ENCODE measurements at regions not wholly inside any gene's neighbourhood (a gene's known extent, or its start where the extent isn't known, plus 50 kb on each side); places are given as distances from the start of the nearest gene placed in this dataset.

GRCh38 chr6:126252154-126252553, 87.8 kb upstream of the CENPW start:
- Histone ChIP-seq H3K9me3 (no peaks in the 10 kb centered on the region), H3K4me3 (no peak overlapping the region), H3K36me3 (no peaks in the 10 kb centered on the region), H3K27ac (no peak overlapping the region), H3K27me3 (no peaks in the 10 kb centered on the region), H3K4me1 (no peaks in the 10 kb centered on the region)
- DNase-seq, result no peak
- TF ChIP-seq POLR2A (IDR thresholded peaks at IDR 0.05) (no peak), CTCF (IDR thresholded peaks at IDR 0.05) (no peak)
- intact Hi-C loops (cut with DNase I; ENCODE audit: low total_unique reads), result no loop called here

GRCh38 chr6:126253431-126253830, 86.5 kb upstream of the CENPW start:
- no peaks in the 10 kb centered on the region for H3K4me1 ChIP-seq
- no peak overlapping the region for H3K4me3 ChIP-seq
- no peaks in the 10 kb centered on the region for H3K9me3 ChIP-seq
- no peak overlapping the region for H3K27ac ChIP-seq
- H3K36me3 ChIP-seq, result no peaks in the 10 kb centered on the region
- TF ChIP-seq CTCF (IDR thresholded peaks at IDR 0.05) (no peak), POLR2A (IDR thresholded peaks at IDR 0.05) (no peak)
- no peaks in the 10 kb centered on the region for H3K27me3 ChIP-seq
- intact Hi-C loops (cut with DNase I; ENCODE audit: low total_unique reads), result no loop called here
- DNase-seq, result no peak

- H3K4me3 ChIP-seq, result no peak overlapping the region
- H3K27me3 ChIP-seq, result no peaks in the 10 kb centered on the region
- no peak overlapping the region for H3K27ac ChIP-seq
- no peak for TF ChIP-seq CTCF (IDR thresholded peaks at IDR 0.05)
- no peak for DNase-seq
- intact Hi-C loops (cut with DNase I; ENCODE audit: low total_unique reads), result no loop called here
- no peaks in the 10 kb centered on the region for H3K36me3 ChIP-seq
- peaks cover 0 to 10% of the 10 kb centered on the region in 2 donors for H3K9me3 ChIP-seq
- peaks cover 0 to 3% of the 10 kb centered on the region in 2 donors for H3K4me1 ChIP-seq
These were observed 81.8 kb upstream of the CENPW start for GRCh38 chr6:126258150-126258549.

- no peak for DNase-seq
- peaks cover 0 to 3% of the 10 kb centered on the region in 2 donors for H3K4me1 ChIP-seq
- no peaks in the 10 kb centered on the region for H3K27me3 ChIP-seq
- peaks cover 0 to 10% of the 10 kb centered on the region in 2 donors for H3K9me3 ChIP-seq
- no peak overlapping the region for H3K4me3 ChIP-seq
- H3K36me3 ChIP-seq, result no peaks in the 10 kb centered on the region
- intact Hi-C loops (cut with DNase I; ENCODE audit: low total_unique reads), result no loop called here
- no peak overlapping the region for H3K27ac ChIP-seq
- no peak for TF ChIP-seq CTCF (IDR thresholded peaks at IDR 0.05)
- TF ChIP-seq POLR2A (IDR thresholded peaks at IDR 0.05), result no peak
These were observed 78.0 kb upstream of the CENPW start for GRCh38 chr6:126261792-126262421.

GRCh38 chr6:126264265-126264664, 75.7 kb upstream of the CENPW start:
- DNase-seq, result no peak
- intact Hi-C loops (cut with DNase I; ENCODE audit: low total_unique reads), result no loop called here
- TF ChIP-seq POLR2A (IDR thresholded peaks at IDR 0.05) (no peak), CTCF (IDR thresholded peaks at IDR 0.05) (no peak)
- Histone ChIP-seq H3K36me3 (no peaks in the 10 kb centered on the region), H3K9me3 (peaks cover 0 to 10% of the 10 kb centered on the region in 2 donors), H3K4me1 (peaks cover 0 to 3% of the 10 kb centered on the region in 2 donors), H3K27me3 (no peaks in the 10 kb centered on the region), H3K4me3 (no peak overlapping the region), H3K27ac (no peak overlapping the region)

Data from uterus (tissue), 3 donors.